ENCODE measurements at regions not wholly inside any gene's neighbourhood (a gene's known extent, or its start where the extent isn't known, plus 50 kb on each side); places are given as distances from the start of the nearest gene placed in this dataset.

DNA sequence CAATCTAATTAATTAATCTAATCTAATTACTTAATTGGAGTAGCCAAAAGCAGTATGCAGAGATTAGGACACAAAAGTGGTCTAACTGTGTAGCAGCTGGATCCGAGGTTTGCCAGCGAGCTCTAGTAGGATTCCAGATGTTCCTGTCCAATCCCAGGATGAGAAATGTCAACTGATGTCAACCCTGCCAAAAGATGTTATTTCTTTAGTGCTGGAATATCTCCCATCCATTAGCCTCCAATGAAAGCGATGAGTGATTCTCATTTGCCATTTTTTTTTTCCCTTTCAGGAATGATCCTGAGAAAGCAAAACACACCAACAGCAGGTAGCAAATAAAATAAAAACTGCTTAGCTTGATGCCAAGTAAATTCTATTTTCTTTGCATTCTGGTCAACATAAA is 372.9 kb downstream of the STIM2 start:
- Histone ChIP-seq H3K9ac (ENCODE audit: insufficient read depth, low read length) (no peak overlapping the region), H4K20me1 (ENCODE audit: control insufficient read depth, extremely low read depth, insufficient read depth, low read length) (no peaks in the 10 kb centered on the region), H3K4me1 (ENCODE audit: control insufficient read depth, extremely low read depth, insufficient read depth, low read length) (no peaks in the 10 kb centered on the region), H3K79me2 (ENCODE audit: control insufficient read depth, insufficient read depth, low read length) (no peaks in the 10 kb centered on the region), H3K9me3 (ENCODE audit: control insufficient read depth, insufficient read depth, low read depth, low read length) (no peaks in the 10 kb centered on the region), H3K4me3 (replicated peaks in 1 of 4; ENCODE audit: control extremely low read depth in 1 of 4, insufficient read depth in 1 of 4, low read depth in 3 of 4, low read length in 4 of 4) (no peak overlapping the region), H3K27me3 (ENCODE audit: control insufficient read depth, insufficient read depth, low read length) (no peaks in the 10 kb centered on the region), H3K4me2 (ENCODE audit: extremely low read depth, insufficient read depth, low read length) (no peak overlapping the region), H3K27ac (ENCODE audit: insufficient read depth, low read length) (no peak overlapping the region), H2AFZ (ENCODE audit: low read length) (no peak overlapping the region), H3K36me3 (ENCODE audit: control insufficient read depth, insufficient read depth, low read length) (no peaks in the 10 kb centered on the region)
- TF ChIP-seq, protein P1, sequence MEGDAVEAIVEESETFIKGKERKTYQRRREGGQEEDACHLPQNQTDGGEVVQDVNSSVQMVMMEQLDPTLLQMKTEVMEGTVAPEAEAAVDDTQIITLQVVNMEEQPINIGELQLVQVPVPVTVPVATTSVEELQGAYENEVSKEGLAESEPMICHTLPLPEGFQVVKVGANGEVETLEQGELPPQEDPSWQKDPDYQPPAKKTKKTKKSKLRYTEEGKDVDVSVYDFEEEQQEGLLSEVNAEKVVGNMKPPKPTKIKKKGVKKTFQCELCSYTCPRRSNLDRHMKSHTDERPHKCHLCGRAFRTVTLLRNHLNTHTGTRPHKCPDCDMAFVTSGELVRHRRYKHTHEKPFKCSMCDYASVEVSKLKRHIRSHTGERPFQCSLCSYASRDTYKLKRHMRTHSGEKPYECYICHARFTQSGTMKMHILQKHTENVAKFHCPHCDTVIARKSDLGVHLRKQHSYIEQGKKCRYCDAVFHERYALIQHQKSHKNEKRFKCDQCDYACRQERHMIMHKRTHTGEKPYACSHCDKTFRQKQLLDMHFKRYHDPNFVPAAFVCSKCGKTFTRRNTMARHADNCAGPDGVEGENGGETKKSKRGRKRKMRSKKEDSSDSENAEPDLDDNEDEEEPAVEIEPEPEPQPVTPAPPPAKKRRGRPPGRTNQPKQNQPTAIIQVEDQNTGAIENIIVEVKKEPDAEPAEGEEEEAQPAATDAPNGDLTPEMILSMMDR (conservative IDR thresholded peaks at IDR 0.05 in 1 of 2, IDR thresholded peaks at IDR 0.05 in 1 of 2; ENCODE audit: low read depth in 1 of 2, low read length in 2 of 2), result no peak
- no peak for TF ChIP-seq EZH2 (IDR thresholded peaks at IDR 0.05; ENCODE audit: low read length, missing control alignments)
- no peak for DNase-seq (ENCODE audit: low read depth in 2 of 2)

DNA sequence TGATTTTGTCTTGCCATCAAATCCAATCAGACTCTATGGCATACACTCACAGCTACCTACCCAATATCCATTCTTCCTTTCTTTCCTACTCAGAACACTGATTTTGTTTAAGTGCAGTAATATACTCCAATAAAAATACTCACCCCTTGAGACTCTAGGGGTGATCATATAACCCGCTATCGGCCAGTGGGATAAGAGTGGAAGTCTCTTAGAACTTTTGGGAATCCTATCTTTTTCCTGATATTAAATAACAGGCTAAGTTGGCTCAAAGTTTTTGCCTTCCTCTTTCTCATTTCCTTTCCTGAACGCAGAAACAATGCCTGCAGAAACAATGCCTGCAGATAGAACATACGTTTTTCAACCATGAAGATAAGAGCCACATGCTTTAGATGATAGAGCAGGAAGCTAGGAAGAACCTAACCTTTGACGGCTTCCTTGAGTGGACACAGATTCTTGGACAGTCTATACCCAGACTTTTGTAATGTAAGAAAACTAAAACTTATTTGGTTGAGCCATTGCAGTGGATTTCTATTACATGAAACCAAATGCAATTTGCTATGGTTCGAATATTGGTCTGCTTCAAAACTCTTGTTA is 373.8 kb downstream of the STIM2 start:
- no peak for TF ChIP-seq EZH2 (IDR thresholded peaks at IDR 0.05; ENCODE audit: low read length, missing control alignments)
- TF ChIP-seq, protein P1 (conservative IDR thresholded peaks at IDR 0.05 in 1 of 2, IDR thresholded peaks at IDR 0.05 in 1 of 2; ENCODE audit: low read depth in 1 of 2, low read length in 2 of 2), result no peak
- H3K9ac ChIP-seq (ENCODE audit: insufficient read depth, low read length), result no peak overlapping the region
- H4K20me1 ChIP-seq (ENCODE audit: control insufficient read depth, extremely low read depth, insufficient read depth, low read length), result no peaks in the 10 kb centered on the region
- H2AFZ ChIP-seq (ENCODE audit: low read length), result no peak overlapping the region
- no peak for DNase-seq (ENCODE audit: low read depth in 2 of 2)
- no peak overlapping the region for H3K4me3 ChIP-seq (replicated peaks in 1 of 4; ENCODE audit: control extremely low read depth in 1 of 4, insufficient read depth in 1 of 4, low read depth in 3 of 4, low read length in 4 of 4)
- no peaks in the 10 kb centered on the region for H3K4me1 ChIP-seq (ENCODE audit: control insufficient read depth, extremely low read depth, insufficient read depth, low read length)
- no peaks in the 10 kb centered on the region for H3K9me3 ChIP-seq (ENCODE audit: control insufficient read depth, insufficient read depth, low read depth, low read length)
- H3K79me2 ChIP-seq (ENCODE audit: control insufficient read depth, insufficient read depth, low read length), result no peaks in the 10 kb centered on the region
- H3K36me3 ChIP-seq (ENCODE audit: control insufficient read depth, insufficient read depth, low read length), result no peaks in the 10 kb centered on the region
- H3K27ac ChIP-seq (ENCODE audit: insufficient read depth, low read length), result no peak overlapping the region
- H3K27me3 ChIP-seq (ENCODE audit: control insufficient read depth, insufficient read depth, low read length), result no peaks in the 10 kb centered on the region
- no peak overlapping the region for H3K4me2 ChIP-seq (ENCODE audit: extremely low read depth, insufficient read depth, low read length)

DNA sequence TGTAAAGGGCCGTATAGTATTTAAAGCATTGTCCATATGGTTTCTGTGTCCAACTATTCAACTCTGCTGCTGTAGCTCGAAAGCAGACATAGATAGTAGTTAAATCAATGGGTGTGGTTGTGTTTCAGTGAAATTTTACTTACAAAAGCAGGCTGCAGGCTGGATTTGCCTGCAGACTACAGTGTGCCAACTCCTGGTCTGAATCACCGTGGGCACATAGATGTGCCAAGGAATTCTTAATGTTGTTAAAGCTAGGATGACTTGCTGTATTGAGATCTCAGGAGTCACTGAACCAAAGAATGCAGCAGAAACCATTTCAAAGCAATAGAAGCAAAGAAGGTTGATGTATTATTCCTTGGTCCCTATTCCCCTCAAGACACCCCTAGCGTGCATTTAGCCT is 379.0 kb downstream of the STIM2 start:
- Histone ChIP-seq H3K79me2 (ENCODE audit: control insufficient read depth, insufficient read depth, low read length) (no peaks in the 10 kb centered on the region), H3K9ac (ENCODE audit: insufficient read depth, low read length) (no peak overlapping the region), H3K4me3 (replicated peaks in 1 of 4; ENCODE audit: control extremely low read depth in 1 of 4, insufficient read depth in 1 of 4, low read depth in 3 of 4, low read length in 4 of 4) (no peak overlapping the region), H2AFZ (ENCODE audit: low read length) (no peak overlapping the region), H3K27me3 (ENCODE audit: control insufficient read depth, insufficient read depth, low read length) (no peaks in the 10 kb centered on the region), H3K27ac (ENCODE audit: insufficient read depth, low read length) (no peak overlapping the region), H3K36me3 (ENCODE audit: control insufficient read depth, insufficient read depth, low read length) (no peaks in the 10 kb centered on the region), H3K9me3 (ENCODE audit: control insufficient read depth, insufficient read depth, low read depth, low read length) (no peaks in the 10 kb centered on the region), H3K4me2 (ENCODE audit: extremely low read depth, insufficient read depth, low read length) (no peak overlapping the region), H4K20me1 (ENCODE audit: control insufficient read depth, extremely low read depth, insufficient read depth, low read length) (no peaks in the 10 kb centered on the region), H3K4me1 (ENCODE audit: control insufficient read depth, extremely low read depth, insufficient read depth, low read length) (no peaks in the 10 kb centered on the region)
- peak in 1 of 2 donors; percentile 52 for DNase-seq (ENCODE audit: low read depth in 2 of 2)
- TF ChIP-seq, protein P1 (conservative IDR thresholded peaks at IDR 0.05 in 1 of 2, IDR thresholded peaks at IDR 0.05 in 1 of 2; ENCODE audit: low read depth in 1 of 2, low read length in 2 of 2), result no peak
- TF ChIP-seq EZH2 (IDR thresholded peaks at IDR 0.05; ENCODE audit: low read length, missing control alignments), result no peak

Data from fibroblast of lung (primary cell).